Stomach (tissue), 8 donors: ENCODE measurements at regions not wholly inside any gene's neighbourhood (a gene's known extent, or its start where the extent isn't known, plus 50 kb on each side); places are given as distances from the start of the nearest gene placed in this dataset.

Experiments used
- DNase-seq, 2 donors: peaks; one replicate each; pipeline versions ENCODE4 v3.0.0 to v3.0.0-alpha.2; 2013 to 2019
- H3K27ac ChIP-seq, 5 donors: fragments of 200-600 bp in 4 of 5; sonication (generic) in 4 of 5; one replicate each; pipeline ENCODE4 v1.5.1; 2013 to 2019; ENCODE audit warnings: mild to moderate bottlenecking in 1 of 5, moderate library complexity in 1 of 5
- H3K27me3 ChIP-seq, 3 donors: fragments of 200-600 bp; sonication (generic); one replicate each; pipeline ENCODE4 v1.5.1; 2017 to 2019; ENCODE audit warnings: mixed run types in 1 of 3
- H3K36me3 ChIP-seq, 4 donors: fragments of 200-600 bp; sonication (generic); 1 replicate in 3 of 4; 2 replicates in 1 of 4; pipeline ENCODE4 v1.5.1; 2016 to 2019
- H3K4me1 ChIP-seq, 4 donors: fragments of 200-600 bp; sonication (generic); one replicate each; pipeline ENCODE4 v1.5.1; 2016 to 2019
- H3K4me3 ChIP-seq, 4 donors: fragments of 200-600 bp; sonication (generic) in 3 of 4; one replicate each; pipeline ENCODE4 v1.5.1; 2016 to 2019; ENCODE audit warnings: mild to moderate bottlenecking in 1 of 4
- H3K9me3 ChIP-seq, 4 donors: fragments of 200-600 bp; sonication (generic); one replicate each; pipeline ENCODE4 v1.5.1; 2016 to 2019
- CTCF ChIP-seq, 7 experiments: fragments of 450-650 bp in 4 of 7; fragments of 200-600 bp in 3 of 7; sonication (generic) in 3 of 7; IDR thresholded peaks; one replicate each; pipeline ENCODE4 v1.5.1; 2016 to 2019; ENCODE audit warnings: antibody characterized with exemption in 7 of 7, control low read depth in 2 of 7, mild to moderate bottlenecking in 1 of 7
- EP300 ChIP-seq: sonication (generic); formaldehyde crosslinking; IDR thresholded peaks from one replicate; pipeline ENCODE4 v1.6.1; 2017; ENCODE audit warnings: antibody characterized with exemption
- POLR2A ChIP-seq, 4 donors: fragments of 450-650 bp; IDR thresholded peaks; one replicate each; pipeline ENCODE4 v1.6.1; 2016; ENCODE audit warnings: antibody characterized with exemption in 4 of 4, control low read depth in 2 of 4, mild to moderate bottlenecking in 1 of 4, moderate library complexity in 1 of 4
- POLR2AphosphoS5 ChIP-seq, 3 donors: sonication (generic); formaldehyde crosslinking; IDR thresholded peaks; one replicate each; pipeline ENCODE4 v1.6.1; 2016; ENCODE audit warnings: antibody characterized with exemption in 3 of 3
- WGBS, 5 donors: extraction: QIAGEN DNeasy Blood & Tissue Kit in 3 of 5; methylation state at CpG; one replicate each; pipeline versions ENCODE4 v1.1.5 to v1.1.7; 2013 to 2018; 5-methylcytosine and 5-hydroxymethylcytosine counted together
- intact Hi-C: fragments of 100-400 bp; cut with DNase I; formaldehyde crosslinking; loops from one replicate; pipeline ENCODE4 v1.15.1; 2023; ENCODE audit warnings: low total_unique reads
- donor health status: healthy with polysubstance abuse.
- donor health status: Bipolar disorder and iron deficiency.
- donor health status: healthy.

GRCh38 chr10:29802171-29802570 lies 167.4 kb upstream of the SVIL start:
- Histone ChIP-seq H3K27me3 (no peaks in the 10 kb centered on the region), H3K27ac (no peak overlapping the region), H3K36me3 (no peaks in the 10 kb centered on the region), H3K4me1 (peaks cover 0 to 21% (median 6%) of the 10 kb centered on the region in 4 donors), H3K9me3 (no peaks in the 10 kb centered on the region), H3K4me3 (no peak overlapping the region)
- TF ChIP-seq EP300 (no peak), POLR2AphosphoS5 (IDR thresholded peaks at IDR 0.05) (no peak), CTCF (IDR thresholded peaks at IDR 0.05) (no peak), POLR2A (IDR thresholded peaks at IDR 0.05) (no peak)
- intact Hi-C loops: no loop called here
- 85 to 93% (median 89%) methylated on average over 3 of the region's 3 CpGs for WGBS, 5 donors
- DNase-seq: no peak

GRCh38 chr10:29798921-29799690 lies 164.3 kb upstream of the SVIL start:
- intact Hi-C loops: no loop called here
- no peak for DNase-seq
- Histone ChIP-seq H3K36me3 (no peaks in the 10 kb centered on the region), H3K4me3 (no peak overlapping the region), H3K9me3 (no peaks in the 10 kb centered on the region), H3K27me3 (no peaks in the 10 kb centered on the region), H3K4me1 (peaks cover 0 to 22% (median 14%) of the 10 kb centered on the region in 4 donors), H3K27ac (no peak overlapping the region)
- 75 to 85% (median 84%) methylated on average over 6 of the region's 6 CpGs for WGBS, 5 donors
- no peak for TF ChIP-seq POLR2AphosphoS5 (IDR thresholded peaks at IDR 0.05)
- no peak for TF ChIP-seq EP300
- no peak for TF ChIP-seq CTCF (IDR thresholded peaks at IDR 0.05)
- no peak for TF ChIP-seq POLR2A (IDR thresholded peaks at IDR 0.05)

- intact Hi-C loops: no loop called here
- no peak overlapping the region for H3K27ac ChIP-seq
- H3K27me3 ChIP-seq: no peaks in the 10 kb centered on the region
- H3K36me3 ChIP-seq: no peaks in the 10 kb centered on the region
- peaks cover 0 to 16% (median 8%) of the 10 kb centered on the region in 4 donors for H3K4me1 ChIP-seq
- no peak for TF ChIP-seq CTCF (IDR thresholded peaks at IDR 0.05)
- TF ChIP-seq POLR2A (IDR thresholded peaks at IDR 0.05): no peak
- no peak for TF ChIP-seq POLR2AphosphoS5 (IDR thresholded peaks at IDR 0.05)
- no peak for TF ChIP-seq EP300
- 67 to 74% (median 69%) methylated on average over 2 of the region's 2 CpGs for WGBS, 5 donors
- no peaks in the 10 kb centered on the region for H3K9me3 ChIP-seq
- no peak overlapping the region for H3K4me3 ChIP-seq
- DNase-seq: no peak
Measured at GRCh38 chr10:29797616-29798015, 162.8 kb upstream of the SVIL start.

GRCh38 chr10:29795850-29796249 lies 161.1 kb upstream of the SVIL start:
- Histone ChIP-seq H3K27ac (peak overlapping the region in 4 of 5 donors; percentile 12 to 78 (median 67)), H3K9me3 (no peaks in the 10 kb centered on the region), H3K36me3 (no peaks in the 10 kb centered on the region), H3K4me1 (peaks cover 0 to 16% (median 8%) of the 10 kb centered on the region in 4 donors), H3K27me3 (no peaks in the 10 kb centered on the region), H3K4me3 (no peak overlapping the region)
- intact Hi-C loops: no loop called here
- 54 to 75% (median 56%) methylated on average over 4 of the region's 4 CpGs for WGBS, 5 donors
- no peak for DNase-seq
- TF ChIP-seq CTCF (IDR thresholded peaks at IDR 0.05): no peak
- TF ChIP-seq POLR2AphosphoS5 (IDR thresholded peaks at IDR 0.05): no peak
- no peak for TF ChIP-seq POLR2A (IDR thresholded peaks at IDR 0.05)
- TF ChIP-seq EP300: no peak
